ENCODE measurements at regions not wholly inside any gene's neighbourhood (a gene's known extent, or its start where the extent isn't known, plus 50 kb on each side); places are given as distances from the start of the nearest gene placed in this dataset.

DNA sequence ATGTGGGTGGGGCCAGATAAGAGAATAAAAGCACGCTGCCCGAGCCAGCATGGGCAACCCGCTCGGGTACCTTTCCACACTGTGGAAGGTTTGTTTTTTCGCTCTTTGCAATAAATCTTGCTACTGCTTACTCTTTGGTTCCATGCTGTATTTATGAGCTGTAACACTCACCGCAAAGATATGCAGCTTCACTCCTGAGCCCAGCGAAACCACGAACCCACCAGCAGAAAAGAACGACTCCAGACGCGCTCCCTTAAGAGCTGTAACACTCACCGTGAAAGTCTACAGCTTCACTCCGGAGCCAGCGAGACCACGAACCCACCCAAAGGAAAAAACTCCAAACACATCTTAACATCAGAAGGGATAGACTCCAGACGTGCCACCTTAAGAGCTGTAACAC lies 76.7 kb downstream of the TFAP2A start:
- no peak for TF ChIP-seq EZH2 (IDR thresholded peaks at IDR 0.05; ENCODE audit: borderline replicate concordance, low read depth, low read length, severe bottlenecking)
- TF ChIP-seq, protein P1, sequence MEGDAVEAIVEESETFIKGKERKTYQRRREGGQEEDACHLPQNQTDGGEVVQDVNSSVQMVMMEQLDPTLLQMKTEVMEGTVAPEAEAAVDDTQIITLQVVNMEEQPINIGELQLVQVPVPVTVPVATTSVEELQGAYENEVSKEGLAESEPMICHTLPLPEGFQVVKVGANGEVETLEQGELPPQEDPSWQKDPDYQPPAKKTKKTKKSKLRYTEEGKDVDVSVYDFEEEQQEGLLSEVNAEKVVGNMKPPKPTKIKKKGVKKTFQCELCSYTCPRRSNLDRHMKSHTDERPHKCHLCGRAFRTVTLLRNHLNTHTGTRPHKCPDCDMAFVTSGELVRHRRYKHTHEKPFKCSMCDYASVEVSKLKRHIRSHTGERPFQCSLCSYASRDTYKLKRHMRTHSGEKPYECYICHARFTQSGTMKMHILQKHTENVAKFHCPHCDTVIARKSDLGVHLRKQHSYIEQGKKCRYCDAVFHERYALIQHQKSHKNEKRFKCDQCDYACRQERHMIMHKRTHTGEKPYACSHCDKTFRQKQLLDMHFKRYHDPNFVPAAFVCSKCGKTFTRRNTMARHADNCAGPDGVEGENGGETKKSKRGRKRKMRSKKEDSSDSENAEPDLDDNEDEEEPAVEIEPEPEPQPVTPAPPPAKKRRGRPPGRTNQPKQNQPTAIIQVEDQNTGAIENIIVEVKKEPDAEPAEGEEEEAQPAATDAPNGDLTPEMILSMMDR (IDR thresholded peaks at IDR 0.05; ENCODE audit: extremely low read depth in 1 of 2, insufficient read depth in 1 of 2, low read depth in 1 of 2, low read length in 2 of 2), result no peak
- no peak for TF ChIP-seq POLR2A (IDR thresholded peaks at IDR 0.05; ENCODE audit: low read depth, low read length)
- TF ChIP-seq POLR2AphosphoS5 (IDR thresholded peaks at IDR 0.05; ENCODE audit: insufficient read depth, low read depth, low read length), result no peak
- TF ChIP-seq FOS (IDR thresholded peaks at IDR 0.05; ENCODE audit: borderline replicate concordance, insufficient read depth, low read length), result no peak
- no peak for TF ChIP-seq MYC (IDR thresholded peaks at IDR 0.05; ENCODE audit: low read depth, low read length)
- TF ChIP-seq, protein P2, sequence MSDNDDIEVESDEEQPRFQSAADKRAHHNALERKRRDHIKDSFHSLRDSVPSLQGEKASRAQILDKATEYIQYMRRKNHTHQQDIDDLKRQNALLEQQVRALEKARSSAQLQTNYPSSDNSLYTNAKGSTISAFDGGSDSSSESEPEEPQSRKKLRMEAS (IDR thresholded peaks at IDR 0.05; ENCODE audit: insufficient read depth, insufficient read length), result no peak
- no peak for TF ChIP-seq JUN (IDR thresholded peaks at IDR 0.05; ENCODE audit: borderline replicate concordance, insufficient read depth, insufficient read length, low read depth)
- TF ChIP-seq GATA2 (IDR thresholded peaks at IDR 0.05; ENCODE audit: insufficient read depth, insufficient read length, low read depth, low read length), result no peak
